Stimulated activated naive B cell treated with anti-CD40 and anti-IgM and Interleukin-4, amounts not matched to agents 10 μg/mL and 1 μg/mL and 100 μg/mL, for 72 hours (primary cell): ENCODE measurements at regions not wholly inside any gene's neighbourhood (a gene's known extent, or its start where the extent isn't known, plus 50 kb on each side); places are given as distances from the start of the nearest gene placed in this dataset.
"Not testable (repeated sequence)": the region's sequence is repeated elsewhere in the genome, so short reads cannot be mapped to it uniquely, and the experiment has no call there.

ENCODE experiments used
- ATAC-seq, 2 donors: fragments of 150-1000 bp; cut with Tn5 transposase; replicated peaks; 2 replicates each; pipeline ENCODE4 v1.10.0; 2021; ENCODE audit warnings: moderate library complexity in 1 of 2
- DNase-seq: peaks from one replicate; pipeline ENCODE4 v3.0.0; 2021
- H3K27ac Mint-ChIP-seq: one replicate; pipeline ENCODE4 v1.8.0; 2022; ENCODE audit warnings: mild to moderate bottlenecking, mixed read lengths
- H3K27me3 Mint-ChIP-seq, 2 donors: one replicate each; pipeline ENCODE4 v1.8.0; 2022; ENCODE audit warnings: mixed read lengths in 2 of 2
- H3K36me3 Mint-ChIP-seq, 2 donors: one replicate each; pipeline ENCODE4 v1.8.0; 2022; ENCODE audit warnings: mixed read lengths in 2 of 2, mild to moderate bottlenecking in 1 of 2
- H3K4me1 Mint-ChIP-seq, 2 donors: one replicate each; pipeline ENCODE4 v1.8.0; 2022; ENCODE audit warnings: mixed read lengths in 2 of 2, mild to moderate bottlenecking in 1 of 2
- H3K4me3 Mint-ChIP-seq, 2 donors: one replicate each; pipeline ENCODE4 v1.8.0; 2022; ENCODE audit warnings: mild to moderate bottlenecking in 2 of 2, mixed read lengths in 2 of 2, moderate library complexity in 1 of 2
- H3K9me3 Mint-ChIP-seq, 2 donors: one replicate each; pipeline ENCODE4 v1.8.0; 2022; ENCODE audit warnings: mixed read lengths in 2 of 2, mild to moderate bottlenecking in 1 of 2

DNA sequence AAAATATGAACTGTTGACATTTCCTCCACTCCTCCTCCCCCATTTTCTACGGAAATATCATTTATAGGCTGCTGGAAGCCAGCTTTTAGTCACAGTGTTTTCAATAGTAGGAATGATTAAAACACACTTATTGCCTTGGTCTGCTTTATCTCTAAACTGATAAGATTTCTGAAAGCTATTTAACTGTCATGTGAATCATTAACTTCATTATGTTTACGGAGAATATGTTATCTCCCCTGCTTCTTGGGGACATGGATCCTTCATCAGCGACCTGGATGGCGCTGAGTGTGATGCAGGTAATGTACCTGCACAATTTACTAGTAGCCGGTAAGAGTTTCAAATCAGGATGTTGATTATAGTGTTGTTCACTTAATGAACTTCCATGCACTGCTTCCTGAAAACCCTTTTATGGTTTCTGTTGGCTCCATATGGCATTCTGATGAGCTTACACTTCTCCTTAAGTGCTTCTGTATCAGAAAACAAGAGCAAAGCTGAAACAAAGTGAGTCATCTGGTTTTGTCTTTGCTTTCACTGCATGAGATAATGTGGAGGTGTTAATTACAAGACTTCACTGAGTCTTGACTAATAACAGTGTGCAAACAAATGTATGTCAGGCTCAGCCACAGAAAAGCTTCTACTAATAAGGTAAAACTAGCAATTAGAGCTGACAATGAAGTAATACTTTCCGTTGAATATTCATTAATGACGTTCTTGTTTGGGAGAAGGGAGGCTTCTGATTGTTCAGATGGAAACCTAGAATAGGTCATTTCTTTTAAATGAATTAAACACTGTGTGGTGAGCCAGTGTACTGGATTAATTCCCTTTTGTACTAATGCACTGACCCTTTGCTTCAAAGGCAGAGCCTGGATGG lies 162.4 kb upstream of the ZNF608 start:
- H3K27ac Mint-ChIP-seq, result peak overlapping the region; percentile 49
- ATAC-seq (peak; percentile 86 to 88), DNase-seq (no peak)
- H3K4me3 Mint-ChIP-seq, result no peak overlapping the region
- peaks cover 0 to 1% of the 10 kb centered on the region in 2 donors for H3K9me3 Mint-ChIP-seq
- H3K36me3 Mint-ChIP-seq, result no peaks in the 10 kb centered on the region
- peaks cover 35 to 76% of the 10 kb centered on the region in 2 donors for H3K4me1 Mint-ChIP-seq
- H3K27me3 Mint-ChIP-seq, result no peaks in the 10 kb centered on the region

DNA sequence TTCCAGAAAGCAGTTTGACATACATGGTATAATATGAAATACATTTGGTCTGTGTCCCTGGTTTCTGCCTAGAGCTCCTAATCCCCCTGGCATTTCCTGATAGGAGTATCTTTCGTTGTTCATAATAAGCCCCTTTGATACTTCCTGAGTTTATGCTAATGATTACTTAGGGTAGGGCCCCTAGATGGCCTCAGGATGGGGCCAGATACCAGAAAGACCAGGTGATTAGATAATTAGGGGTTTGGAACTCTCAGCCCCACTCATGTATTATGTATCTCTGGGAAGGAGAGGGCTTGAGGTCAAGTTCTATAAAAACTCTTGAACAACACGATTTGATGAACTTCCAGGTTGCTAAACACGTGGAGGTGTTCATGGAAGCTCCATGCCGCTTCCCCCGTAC lies 163.3 kb upstream of the ZNF608 start:
- H3K36me3 Mint-ChIP-seq, result no peaks in the 10 kb centered on the region
- peaks cover 35 to 73% of the 10 kb centered on the region in 2 donors for H3K4me1 Mint-ChIP-seq
- DNase-seq, result no peak

DNA sequence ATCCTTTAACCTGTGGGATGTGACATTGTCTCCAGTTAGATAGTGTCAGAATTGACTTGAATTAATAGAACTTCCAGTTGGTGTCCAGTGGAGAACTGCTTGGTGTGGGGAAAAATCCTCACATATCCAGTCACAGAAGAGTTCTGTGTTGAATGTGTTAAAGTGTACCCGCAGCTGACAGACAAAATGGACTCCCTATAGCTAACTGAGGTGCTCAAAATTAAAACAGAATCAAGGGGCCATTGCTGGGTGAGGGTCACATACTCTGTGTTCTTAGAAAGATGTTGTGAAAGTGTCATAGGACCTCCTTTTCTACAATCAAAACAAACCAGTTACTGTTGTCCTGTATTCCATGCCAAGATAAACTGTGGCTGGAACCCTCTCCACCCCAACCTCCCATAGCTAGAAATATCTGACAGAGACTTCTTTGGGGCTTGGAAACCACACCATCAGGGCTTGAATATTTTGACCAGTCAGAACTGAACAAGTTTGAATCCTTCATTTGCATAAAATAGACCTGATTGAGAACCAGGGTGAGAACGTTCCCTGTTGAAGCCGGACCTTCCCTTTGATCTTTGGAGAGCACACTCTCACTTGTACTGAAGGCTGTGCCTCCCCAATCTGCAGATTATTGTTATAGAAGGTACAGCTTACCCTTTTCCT lies 164.0 kb upstream of the ZNF608 start:
- peaks cover 35 to 66% of the 10 kb centered on the region in 2 donors for H3K4me1 Mint-ChIP-seq
- no peaks in the 10 kb centered on the region for H3K27me3 Mint-ChIP-seq
- H3K36me3 Mint-ChIP-seq, result peaks cover 0 to 4% of the 10 kb centered on the region in 2 donors
- H3K27ac Mint-ChIP-seq, result no peak overlapping the region
- peaks cover 0 to 3% of the 10 kb centered on the region in 2 donors for H3K9me3 Mint-ChIP-seq
- H3K4me3 Mint-ChIP-seq, result no peak overlapping the region
- peak in 1 of 2 donors; percentile 37 for ATAC-seq
- no peak for DNase-seq

More for the DNA sequence above, 163.3 kb upstream of the ZNF608 start:
- Mint-ChIP-seq H3K27me3 (no peaks in the 10 kb centered on the region), H3K4me3 (no peak overlapping the region), H3K9me3 (peaks cover 0 to 1% of the 10 kb centered on the region in 2 donors), H3K27ac (peak overlapping the region; percentile 25)
- ATAC-seq, result no peak

DNA sequence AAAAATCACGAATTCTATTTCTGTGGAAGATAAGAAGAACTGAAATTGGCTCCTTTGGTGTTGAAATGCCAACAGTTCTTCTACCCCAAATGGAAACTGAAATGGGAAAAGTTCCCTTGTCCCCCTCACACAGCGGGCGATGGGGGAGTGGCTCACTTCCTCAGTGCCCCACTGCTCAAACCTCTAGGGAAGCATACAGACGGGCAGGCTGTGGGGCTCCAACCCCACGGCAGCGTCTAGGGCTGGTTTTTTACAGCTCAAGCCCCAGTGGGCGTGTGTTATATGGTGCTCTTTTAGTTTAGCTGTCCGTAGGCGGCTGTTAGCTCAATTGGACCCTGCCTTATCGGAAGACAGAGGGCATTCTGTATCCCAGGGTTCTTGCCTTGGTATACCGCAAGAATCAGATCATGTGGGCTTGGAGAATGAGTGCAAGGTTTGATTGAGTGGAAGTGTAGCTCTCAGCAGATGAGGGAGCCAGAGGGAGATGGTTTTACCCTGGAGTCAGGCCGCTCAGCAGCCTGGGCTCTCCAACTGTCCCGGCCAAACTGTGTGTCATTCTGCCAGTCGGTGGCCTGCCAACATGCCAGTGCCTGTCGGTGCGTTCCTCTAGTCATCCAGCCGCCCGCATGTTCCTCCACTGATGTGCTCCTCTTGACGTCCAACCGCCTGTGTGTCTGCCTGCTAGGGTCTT lies 166.3 kb upstream of the ZNF608 start:
- H3K36me3 Mint-ChIP-seq, result peaks cover 3 to 4% of the 10 kb centered on the region in 2 donors
- peaks cover 37 to 63% of the 10 kb centered on the region in 2 donors for H3K4me1 Mint-ChIP-seq
- H3K27me3 Mint-ChIP-seq, result peaks cover 0 to 3% of the 10 kb centered on the region in 2 donors
- H3K9me3 Mint-ChIP-seq, result peaks cover 0 to 5% of the 10 kb centered on the region in 2 donors
- peak overlapping the region; percentile 11 to 15 for H3K4me3 Mint-ChIP-seq
- ATAC-seq (peak; percentile 36 to 47), DNase-seq (no peak)
- H3K27ac Mint-ChIP-seq, result peak overlapping the region; percentile 70

DNA sequence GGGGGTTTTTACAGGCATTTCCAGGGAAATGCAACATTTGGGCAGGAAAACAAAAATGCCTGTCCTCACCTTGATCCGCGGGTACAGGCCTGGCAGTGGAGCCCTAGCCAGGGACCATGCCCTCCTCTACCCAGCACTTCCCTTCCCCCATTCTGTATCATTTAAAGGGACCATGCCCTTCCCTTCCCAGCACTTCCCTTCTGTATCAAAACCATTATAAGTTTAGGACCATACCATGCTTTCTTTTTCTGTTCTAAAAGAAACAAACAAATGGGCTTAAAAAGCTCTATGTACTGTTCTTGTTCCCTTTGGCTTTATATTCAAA lies 166.9 kb upstream of the ZNF608 start:
- Mint-ChIP-seq H3K27ac (no peak overlapping the region), H3K27me3 (peaks cover 0 to 3% of the 10 kb centered on the region in 2 donors), H3K36me3 (peaks cover 3 to 4% of the 10 kb centered on the region in 2 donors), H3K4me1 (peaks cover 37 to 63% of the 10 kb centered on the region in 2 donors), H3K4me3 (no peak overlapping the region), H3K9me3 (peaks cover 0 to 5% of the 10 kb centered on the region in 2 donors)
- DNase-seq (no peak), ATAC-seq (no peak)

DNA sequence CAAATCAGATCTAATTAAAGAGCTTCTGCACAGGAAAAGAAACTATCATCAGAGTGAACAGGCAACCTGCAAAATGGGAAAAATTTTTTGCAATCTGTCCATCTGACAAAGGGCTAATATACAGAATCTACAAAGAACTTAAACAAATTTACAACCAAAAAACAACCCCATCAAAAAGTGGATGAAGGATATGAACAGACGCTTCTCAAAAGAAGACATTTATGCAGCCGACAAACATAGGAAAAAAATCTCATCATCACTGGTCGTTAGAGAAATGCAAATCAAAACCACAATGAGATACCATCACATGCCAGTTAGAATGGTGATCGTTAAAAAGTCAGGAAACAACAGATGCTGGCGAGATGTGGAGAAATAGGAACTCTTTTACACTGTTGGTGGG lies 169.9 kb upstream of the ZNF608 start:
- not testable (repeated sequence) for H3K36me3 Mint-ChIP-seq, H3K27ac Mint-ChIP-seq, ATAC-seq, H3K27me3 Mint-ChIP-seq, H3K4me3 Mint-ChIP-seq, H3K9me3 Mint-ChIP-seq, DNase-seq
- H3K4me1 Mint-ChIP-seq, result peaks cover 21 to 41% of the 10 kb centered on the region in 2 donors

DNA sequence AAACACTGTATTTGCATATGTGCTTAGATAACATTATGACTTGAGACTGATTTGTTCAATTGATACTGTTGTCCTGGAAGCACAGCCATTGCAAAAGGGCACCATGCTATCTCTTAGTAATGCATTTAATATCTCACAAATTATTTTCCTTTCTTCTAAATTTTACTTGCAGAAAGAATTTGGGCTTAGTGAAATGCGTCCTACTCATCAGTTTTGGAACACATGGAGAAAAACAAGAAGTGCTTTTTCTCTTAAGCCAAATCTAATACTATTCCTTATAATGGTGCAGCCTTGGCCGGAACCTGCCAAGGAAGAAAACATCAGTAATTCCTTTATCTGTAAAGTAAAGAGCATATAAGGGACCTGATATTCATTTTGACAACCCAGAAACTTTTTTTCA lies 172.2 kb upstream of the ZNF608 start:
- H3K27me3 Mint-ChIP-seq, result peaks cover 0 to 3% of the 10 kb centered on the region in 2 donors
- peaks cover 0 to 3% of the 10 kb centered on the region in 2 donors for H3K9me3 Mint-ChIP-seq
- no peak overlapping the region for H3K27ac Mint-ChIP-seq
- no peak for DNase-seq
- ATAC-seq, result no peak
- H3K4me3 Mint-ChIP-seq, result no peak overlapping the region
- peaks cover 3 to 4% of the 10 kb centered on the region in 2 donors for H3K36me3 Mint-ChIP-seq
- H3K4me1 Mint-ChIP-seq, result peaks cover 7 to 20% of the 10 kb centered on the region in 2 donors

DNA sequence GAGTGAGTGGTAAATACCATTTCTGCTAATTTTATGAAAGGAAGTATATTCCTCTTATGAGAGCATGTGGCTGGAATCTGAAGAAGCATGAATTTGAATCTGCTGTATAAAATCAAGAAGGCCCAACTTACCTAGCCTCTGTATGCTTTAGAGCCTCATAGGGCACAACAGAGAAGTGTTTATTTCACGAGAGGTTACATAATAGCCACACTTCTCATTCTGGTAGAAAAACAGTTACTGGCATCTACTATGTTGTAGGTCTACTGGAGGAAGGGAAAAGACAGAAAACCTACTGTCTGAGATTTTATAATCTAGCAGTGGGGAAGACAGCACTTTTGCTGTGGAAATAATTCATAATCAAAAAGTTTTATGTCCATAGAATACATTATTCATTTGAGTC lies 172.6 kb upstream of the ZNF608 start:
- Mint-ChIP-seq H3K27ac (no peak overlapping the region), H3K36me3 (peaks cover 3 to 4% of the 10 kb centered on the region in 2 donors), H3K27me3 (peaks cover 0 to 3% of the 10 kb centered on the region in 2 donors), H3K4me3 (no peak overlapping the region), H3K9me3 (peaks cover 0 to 3% of the 10 kb centered on the region in 2 donors), H3K4me1 (peaks cover 7 to 20% of the 10 kb centered on the region in 2 donors)
- ATAC-seq (no peak), DNase-seq (no peak)

DNA sequence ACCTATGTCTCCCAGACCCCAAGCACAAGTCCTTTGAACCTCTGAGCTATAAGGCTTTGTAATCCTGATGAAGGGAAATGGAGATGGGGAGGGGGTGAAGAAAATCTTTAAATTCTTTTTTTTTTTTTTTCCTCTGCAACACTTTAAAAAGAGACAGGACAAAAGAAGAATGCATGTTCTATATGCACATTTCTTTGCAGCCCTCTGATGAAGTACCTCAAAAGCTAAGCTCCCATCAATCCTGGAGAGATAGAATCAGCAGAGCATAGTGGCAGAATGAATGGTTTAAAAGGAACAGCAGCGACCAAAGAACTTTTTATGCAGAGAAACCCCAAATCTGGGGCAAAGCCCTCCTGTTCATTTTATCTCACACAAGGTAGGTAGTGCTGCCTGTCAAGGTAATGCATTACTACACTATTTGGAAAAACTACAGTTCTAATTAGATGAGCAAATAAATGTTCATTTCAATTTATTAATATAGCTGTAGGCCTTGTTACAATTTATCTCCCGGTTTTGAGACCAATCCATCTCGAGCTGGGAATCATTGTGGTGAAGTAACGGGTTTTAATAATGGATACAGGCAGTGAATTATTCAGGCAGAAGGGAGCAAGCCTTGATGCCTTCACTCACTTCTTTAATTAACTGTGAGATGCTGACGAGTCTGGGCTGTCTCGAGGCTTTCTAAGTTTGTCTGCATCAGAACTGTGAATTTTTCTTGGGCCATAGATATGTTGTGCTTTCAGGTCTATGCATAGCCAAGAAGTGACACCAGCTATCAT lies 173.5 kb upstream of the ZNF608 start:
- DNase-seq (no peak), ATAC-seq (no peak)
- Mint-ChIP-seq H3K4me1 (peaks cover 10 to 25% of the 10 kb centered on the region in 2 donors), H3K36me3 (peaks cover 3 to 4% of the 10 kb centered on the region in 2 donors), H3K27ac (no peak overlapping the region), H3K27me3 (peaks cover 0 to 3% of the 10 kb centered on the region in 2 donors), H3K9me3 (peaks cover 3 to 7% of the 10 kb centered on the region in 2 donors), H3K4me3 (no peak overlapping the region)

DNA sequence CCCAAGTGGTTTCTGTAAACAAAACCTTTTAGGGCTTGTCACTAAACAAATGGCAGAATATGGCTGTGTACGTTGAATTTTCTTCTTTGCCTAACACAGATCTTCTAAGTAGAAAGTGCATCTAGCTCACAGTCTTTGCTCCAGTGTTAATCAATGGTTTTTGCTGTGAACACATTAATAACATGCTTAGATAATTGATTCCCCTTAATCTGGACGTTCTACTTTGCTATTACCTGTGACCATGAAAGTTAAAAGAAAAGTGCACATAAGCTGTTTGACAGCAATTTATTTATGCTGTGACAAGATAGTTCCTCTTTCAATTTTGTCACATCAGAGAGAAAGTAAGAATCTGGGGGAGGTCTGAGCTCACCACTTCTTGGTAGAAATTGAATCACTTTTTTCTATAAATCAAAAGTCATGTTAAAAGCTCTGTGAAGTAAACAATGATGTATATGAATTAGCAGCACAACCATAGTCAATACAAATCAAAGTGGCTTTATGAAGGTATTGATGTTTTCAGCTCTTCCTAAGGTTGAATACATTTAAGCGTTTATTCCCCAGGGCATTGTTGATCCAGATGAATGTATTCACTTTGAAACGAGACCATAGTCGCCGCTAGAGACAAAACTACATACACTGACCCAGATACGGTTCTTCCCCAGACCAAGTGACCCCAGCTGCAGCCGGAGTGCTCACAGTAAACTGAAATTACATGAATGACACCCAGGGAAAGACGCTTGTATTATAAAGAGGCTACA lies 174.6 kb upstream of the ZNF608 start:
- Mint-ChIP-seq H3K4me3 (no peak overlapping the region), H3K27ac (no peak overlapping the region), H3K36me3 (peaks cover 0 to 3% of the 10 kb centered on the region in 2 donors), H3K4me1 (peaks cover 14 to 31% of the 10 kb centered on the region in 2 donors), H3K9me3 (peaks cover 3 to 6% of the 10 kb centered on the region in 2 donors), H3K27me3 (peaks cover 0 to 3% of the 10 kb centered on the region in 2 donors)
- ATAC-seq (peak; percentile 92 to 94), DNase-seq (no peak)

DNA sequence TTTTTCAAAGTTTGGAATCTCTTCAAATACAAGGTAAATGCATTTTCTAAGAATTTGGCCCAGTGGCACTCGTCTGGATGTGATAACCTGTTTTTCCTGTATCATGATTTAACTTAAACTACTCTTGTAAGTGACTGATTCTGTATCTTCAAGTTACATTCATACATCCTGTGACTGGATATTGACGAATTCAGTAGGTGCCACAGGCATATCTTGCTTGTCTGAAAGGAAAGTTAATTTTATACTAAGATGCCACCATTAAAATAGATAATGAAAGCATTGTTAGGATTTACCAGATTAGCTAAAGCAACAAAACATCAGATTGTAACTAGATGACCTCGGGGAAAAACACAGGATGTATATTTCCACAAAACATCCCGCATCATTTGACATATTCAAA lies 175.3 kb upstream of the ZNF608 start:
- peaks cover 3 to 6% of the 10 kb centered on the region in 2 donors for H3K9me3 Mint-ChIP-seq
- no peak overlapping the region for H3K27ac Mint-ChIP-seq
- no peak overlapping the region for H3K4me3 Mint-ChIP-seq
- peaks cover 0 to 3% of the 10 kb centered on the region in 2 donors for H3K36me3 Mint-ChIP-seq
- H3K27me3 Mint-ChIP-seq, result peaks cover 0 to 3% of the 10 kb centered on the region in 2 donors
- ATAC-seq (peak; percentile 3 to 17), DNase-seq (no peak)
- peaks cover 10 to 25% of the 10 kb centered on the region in 2 donors for H3K4me1 Mint-ChIP-seq

DNA sequence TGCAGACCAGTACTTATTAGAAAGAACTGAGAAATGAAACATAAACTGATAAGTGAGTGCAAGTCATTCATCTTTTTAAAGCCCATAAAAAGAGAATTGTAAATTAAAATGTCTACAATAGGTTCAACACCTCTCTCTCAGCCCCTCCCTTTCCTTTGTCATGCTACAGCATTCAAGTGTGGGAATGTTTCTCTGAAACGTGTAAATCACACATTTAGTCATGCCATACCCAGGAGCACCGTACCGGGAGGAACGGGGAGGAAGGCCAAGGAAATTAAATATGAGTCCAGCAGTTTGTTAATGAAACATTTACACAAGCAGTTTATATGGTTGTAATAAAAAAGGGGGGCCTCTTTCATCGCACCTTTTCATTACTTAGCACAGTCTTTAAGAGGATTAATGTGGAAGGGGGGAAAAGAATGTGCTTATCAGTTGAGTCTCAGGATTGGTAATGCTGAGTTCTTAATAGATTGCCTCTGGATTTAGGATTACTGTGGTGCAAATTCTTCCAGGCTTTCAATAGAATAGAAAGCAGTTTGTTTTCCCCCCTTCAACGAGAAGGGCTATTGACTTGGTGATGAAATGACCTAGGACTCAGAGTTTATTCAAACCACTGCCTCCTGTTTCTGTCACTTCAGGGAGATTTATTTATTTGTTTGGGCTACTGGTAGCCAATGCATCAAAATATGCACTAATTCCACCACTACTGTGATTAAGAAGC lies 176.0 kb upstream of the ZNF608 start:
- peaks cover 9 to 24% of the 10 kb centered on the region in 2 donors for H3K4me1 Mint-ChIP-seq
- H3K27me3 Mint-ChIP-seq, result no peaks in the 10 kb centered on the region
- DNase-seq (no peak), ATAC-seq (no peak)
- no peaks in the 10 kb centered on the region for H3K36me3 Mint-ChIP-seq
- H3K4me3 Mint-ChIP-seq, result no peak overlapping the region
- H3K27ac Mint-ChIP-seq, result no peak overlapping the region
- H3K9me3 Mint-ChIP-seq, result peaks cover 3 to 4% of the 10 kb centered on the region in 2 donors
